ENCODE measurements at regions not wholly inside any gene's neighbourhood (a gene's known extent, or its start where the extent isn't known, plus 50 kb on each side); places are given as distances from the start of the nearest gene placed in this dataset.
"Not testable (repeated sequence)": the region's sequence is repeated elsewhere in the genome, so short reads cannot be mapped to it uniquely, and the experiment has no call there.

DNA sequence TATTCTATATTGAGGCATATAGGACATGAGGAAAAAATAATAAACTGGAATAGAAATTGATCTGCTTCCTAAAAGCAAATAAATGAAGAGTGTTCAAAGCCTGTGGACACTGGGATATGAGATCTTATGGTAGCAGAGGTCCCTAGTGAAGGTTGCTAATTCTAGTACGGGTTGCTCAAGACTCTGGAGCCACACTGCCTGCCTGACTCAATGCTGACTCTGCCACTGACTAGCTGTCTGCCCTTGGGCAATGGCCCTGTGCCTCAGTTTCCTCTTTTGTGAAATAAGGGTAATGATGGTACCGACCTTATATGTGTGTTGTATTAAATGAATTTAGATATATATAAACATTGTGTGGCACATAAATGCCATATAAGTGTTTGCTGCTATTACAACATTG, 59.0 kb upstream of the C1orf53 start:
- no peak for DNase-seq (ENCODE audit: low read depth)
- no peak overlapping the region for H3K4me3 ChIP-seq (ENCODE audit: low read depth, low read length)
- no peaks in the 10 kb centered on the region for H3K27me3 ChIP-seq (ENCODE audit: control insufficient read depth, insufficient read depth, low read length)
- POLR2A ChIA-PET, result no interaction called here
- H3K36me3 ChIP-seq (ENCODE audit: control insufficient read depth, insufficient read depth, low read length), result no peaks in the 10 kb centered on the region
- TF ChIP-seq CTCF (IDR thresholded peaks at IDR 0.05; ENCODE audit: insufficient read depth, low read depth, low read length), result no peak
- CTCF ChIA-PET, result no interaction called here

DNA sequence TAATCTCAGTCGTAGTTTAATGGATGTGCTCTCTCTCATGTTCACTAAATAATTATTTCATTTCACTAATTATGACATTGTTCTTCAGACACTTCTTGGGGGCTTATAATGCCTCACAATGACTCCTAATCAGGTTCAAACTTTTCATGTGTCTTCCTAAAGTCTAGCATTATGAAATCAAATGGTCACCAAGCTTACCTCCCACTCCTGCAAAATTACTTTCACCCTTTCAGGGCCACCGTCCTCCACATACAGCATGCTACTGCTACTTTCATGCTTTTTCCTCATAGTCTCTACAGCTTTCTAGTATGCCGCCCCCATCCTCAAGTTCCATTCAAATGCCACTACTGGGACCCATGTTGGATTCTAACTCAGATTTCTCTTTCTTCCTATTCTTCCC, 59.8 kb upstream of the C1orf53 start:
- H3K36me3 ChIP-seq (ENCODE audit: control insufficient read depth, insufficient read depth, low read length), result no peaks in the 10 kb centered on the region
- H3K4me3 ChIP-seq (ENCODE audit: low read depth, low read length), result no peak overlapping the region
- DNase-seq (ENCODE audit: low read depth), result no peak
- TF ChIP-seq CTCF (IDR thresholded peaks at IDR 0.05; ENCODE audit: insufficient read depth, low read depth, low read length), result no peak
- ChIA-PET CTCF (interaction anchor here (1.0 kb wide), 1 partner anchor 240 kb away, joined by 3 read pairs; no protein-coding TSS in a partner anchor), POLR2A (no interaction called here)
- no peaks in the 10 kb centered on the region for H3K27me3 ChIP-seq (ENCODE audit: control insufficient read depth, insufficient read depth, low read length)

DNA sequence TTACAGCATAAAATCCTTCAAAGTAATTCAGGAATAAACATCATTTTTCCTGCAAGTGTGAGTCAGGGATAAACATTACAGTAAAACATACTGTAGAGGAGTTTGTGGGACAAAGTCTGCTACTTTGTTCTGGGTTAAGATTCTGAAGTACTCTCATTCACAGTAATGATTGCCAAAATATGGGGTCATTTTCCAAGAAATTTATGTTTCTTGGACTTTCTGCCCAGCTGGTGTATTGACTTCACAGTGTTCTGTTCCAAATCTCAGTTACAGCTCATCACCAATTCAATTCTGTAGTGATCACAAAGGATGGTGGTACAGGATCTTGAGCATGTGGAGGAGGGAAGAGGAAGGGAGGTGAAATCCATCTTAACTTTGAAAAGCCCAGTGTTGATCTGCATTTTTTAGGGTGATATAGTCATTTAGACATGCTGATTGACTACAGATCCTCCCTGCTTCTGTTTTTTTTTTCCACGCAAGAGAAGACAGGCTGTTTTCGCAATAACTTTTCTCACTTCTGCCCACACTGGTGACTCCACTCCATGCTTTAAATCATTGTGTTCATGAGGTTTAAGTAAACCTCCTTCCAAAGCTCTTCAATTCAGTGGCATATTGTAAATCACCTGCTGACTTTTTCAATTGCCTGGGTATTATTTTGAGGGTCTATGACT, 60.4 kb upstream of the C1orf53 start:
- no peaks in the 10 kb centered on the region for H3K27me3 ChIP-seq (ENCODE audit: control insufficient read depth, insufficient read depth, low read length)
- POLR2A ChIA-PET, result no interaction called here
- CTCF ChIA-PET, result interaction anchor here (0.7 to 1.0 kb wide), 2 partner anchors 73 to 240 kb away, joined by 3 read pairs; no protein-coding TSS in a partner anchor
- no peak overlapping the region for H3K4me3 ChIP-seq (ENCODE audit: low read depth, low read length)
- no peak for DNase-seq (ENCODE audit: low read depth)
- H3K36me3 ChIP-seq (ENCODE audit: control insufficient read depth, insufficient read depth, low read length), result no peaks in the 10 kb centered on the region
- TF ChIP-seq CTCF (IDR thresholded peaks at IDR 0.05; ENCODE audit: insufficient read depth, low read depth, low read length), result no peak

- Histone ChIP-seq H3K36me3 (ENCODE audit: control insufficient read depth, insufficient read depth, low read length) (no peaks in the 10 kb centered on the region), H3K27me3 (ENCODE audit: control insufficient read depth, insufficient read depth, low read length) (no peaks in the 10 kb centered on the region), H3K4me3 (ENCODE audit: low read depth, low read length) (no peak overlapping the region)
- no peak for DNase-seq (ENCODE audit: low read depth)
- CTCF ChIA-PET, result no interaction called here
- no peak for TF ChIP-seq CTCF (IDR thresholded peaks at IDR 0.05; ENCODE audit: insufficient read depth, low read depth, low read length)
- POLR2A ChIA-PET, result interaction anchor here (0.6 kb wide), 1 partner anchor 175 kb away, joined by 3 read pairs; no protein-coding TSS in a partner anchor
Observed at GRCh38 chr1:197841158-197841557, 61.3 kb upstream of the C1orf53 start.

DNA sequence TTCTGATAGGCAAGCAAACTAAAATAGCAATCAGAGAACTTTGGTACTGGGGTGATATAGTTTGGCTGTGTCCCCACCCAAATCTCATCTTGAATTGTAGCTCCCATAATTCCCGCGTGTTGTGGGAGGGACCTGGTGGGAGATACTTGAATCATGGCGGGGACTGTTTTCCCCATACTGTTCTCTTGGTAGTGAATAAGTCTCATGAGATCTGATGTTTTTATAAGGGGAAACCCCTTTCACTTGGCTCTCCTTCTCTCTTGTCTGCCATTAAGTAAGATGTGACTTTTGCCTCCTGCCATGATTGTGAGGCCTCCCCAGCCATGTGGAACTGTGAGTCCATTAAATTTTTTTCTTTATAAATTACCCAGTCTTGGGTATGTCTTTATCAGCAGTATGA, 62.6 kb upstream of the C1orf53 start:
- H3K36me3 ChIP-seq (ENCODE audit: control insufficient read depth, insufficient read depth, low read length); POLR2A ChIA-PET; H3K4me3 ChIP-seq (ENCODE audit: low read depth, low read length); H3K27me3 ChIP-seq (ENCODE audit: control insufficient read depth, insufficient read depth, low read length); DNase-seq (ENCODE audit: low read depth): not testable (repeated sequence)
- CTCF ChIA-PET, result interaction anchor here (1.0 to 1.2 kb wide), 2 partner anchors 19 to 29 kb away, joined by 3 read pairs; no protein-coding TSS in a partner anchor

DNA sequence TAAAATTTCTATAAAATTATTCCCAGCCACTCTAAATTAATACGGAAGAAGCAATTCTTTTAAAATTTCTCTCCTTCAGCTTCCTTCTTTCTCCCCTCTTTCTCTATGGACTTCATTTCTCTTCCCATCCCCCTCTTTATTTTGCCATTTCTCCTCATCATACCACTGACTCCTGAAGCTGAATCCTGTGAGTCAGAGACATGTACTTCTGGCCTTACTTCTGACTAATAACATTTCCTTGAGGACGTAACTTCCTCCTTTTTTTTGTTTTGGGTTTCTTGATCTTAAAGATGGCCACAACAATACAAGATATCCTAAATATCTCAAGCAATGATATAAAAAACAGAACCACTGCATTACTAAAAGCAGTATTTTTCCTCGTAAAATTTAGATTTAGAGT, 63.6 kb upstream of the DENND1B start:
- ChIA-PET CTCF (interaction anchor here (1.2 kb wide), 1 partner anchor 20 kb away, joined by 3 read pairs; no protein-coding TSS in a partner anchor), POLR2A (no interaction called here)
- Histone ChIP-seq H3K36me3 (ENCODE audit: control insufficient read depth, insufficient read depth, low read length) (no peaks in the 10 kb centered on the region), H3K27me3 (ENCODE audit: control insufficient read depth, insufficient read depth, low read length) (no peaks in the 10 kb centered on the region), H3K4me3 (ENCODE audit: low read depth, low read length) (no peak overlapping the region)
- no peak for TF ChIP-seq CTCF (IDR thresholded peaks at IDR 0.05; ENCODE audit: insufficient read depth, low read depth, low read length)
- DNase-seq (ENCODE audit: low read depth), result peak; percentile 12

Measured in BJ (cell line).